ENCODE measurements at regions not wholly inside any gene's neighbourhood (a gene's known extent, or its start where the extent isn't known, plus 50 kb on each side); places are given as distances from the start of the nearest gene placed in this dataset.

GRCh38 chr11:114982141-114982540 lies 303.8 kb downstream of the NXPE2 start:
- dilution Hi-C loops (cut with MboI; ENCODE audit: extremely low pct_ligation_motif_present, low sequenced_read_pairs), result no loop called here
- TF ChIP-seq CTCF (optimal IDR thresholded peaks at IDR 0.05 in 1 of 3, IDR thresholded peaks at IDR 0.05 in 1 of 3, conservative IDR thresholded peaks at IDR 0.05 in 1 of 3; ENCODE audit: extremely low read depth in 1 of 3, insufficient read depth in 2 of 3, low read length in 3 of 3) (no peak), EZH2 (IDR thresholded peaks at IDR 0.05; ENCODE audit: low read length) (no peak)

GRCh38 chr11:114984611-114985163 lies 306.4 kb downstream of the NXPE2 start:
- H3K27me3 ChIP-seq (ENCODE audit: control insufficient read depth, extremely low read depth, insufficient read depth, low read length), result no peaks in the 10 kb centered on the region
- no peaks in the 10 kb centered on the region for H3K36me3 ChIP-seq (ENCODE audit: control insufficient read depth in 2 of 2, extremely low read depth in 1 of 2, insufficient read depth in 2 of 2, low read length in 2 of 2)
- no peak overlapping the region for H3K4me2 ChIP-seq (ENCODE audit: control insufficient read depth, extremely low read depth, insufficient read depth, low read depth, low read length)
- dilution Hi-C loops (cut with MboI; ENCODE audit: extremely low pct_ligation_motif_present, low sequenced_read_pairs), result no loop called here
- FAIRE-seq (no peak), DNase-seq (ENCODE audit: low read depth, low spot score) (no peak)
- no peaks in the 10 kb centered on the region for H3K79me2 ChIP-seq (ENCODE audit: control insufficient read depth, insufficient read depth, low read length)
- no peak overlapping the region for H3K27ac ChIP-seq (ENCODE audit: control insufficient read depth, insufficient read depth, low read length)
- H3K9ac ChIP-seq (ENCODE audit: control insufficient read depth, extremely low read depth, insufficient read depth, low read length), result no peak overlapping the region
- no peak overlapping the region for H2AFZ ChIP-seq (ENCODE audit: control insufficient read depth, low read length)
- H3K9me1 ChIP-seq (ENCODE audit: control insufficient read depth, extremely low read depth, insufficient read depth, low read length), result no peaks in the 10 kb centered on the region
- peaks cover 6% of the 10 kb centered on the region for H3K4me1 ChIP-seq (ENCODE audit: control insufficient read depth, extremely low read depth, insufficient read depth, low read length)
- no peaks in the 10 kb centered on the region for H3K9me3 ChIP-seq (ENCODE audit: control insufficient read depth, low read depth, low read length)
- TF ChIP-seq CTCF (optimal IDR thresholded peaks at IDR 0.05 in 1 of 3, IDR thresholded peaks at IDR 0.05 in 1 of 3, conservative IDR thresholded peaks at IDR 0.05 in 1 of 3; ENCODE audit: extremely low read depth in 1 of 3, insufficient read depth in 2 of 3, low read length in 3 of 3), result no peak
- no peak for TF ChIP-seq EZH2 (IDR thresholded peaks at IDR 0.05; ENCODE audit: low read length)
- H3K4me3 ChIP-seq (ENCODE audit: control insufficient read depth in 2 of 3, extremely low read depth in 1 of 3, insufficient read depth in 2 of 3, low read depth in 1 of 3, low read length in 3 of 3), result no peak overlapping the region
- H4K20me1 ChIP-seq (ENCODE audit: control insufficient read depth, extremely low read depth, insufficient read depth, low read length), result no peaks in the 10 kb centered on the region

More at GRCh38 chr11:114982141-114982540, 303.8 kb downstream of the NXPE2 start:
- Histone ChIP-seq H3K9ac (ENCODE audit: control insufficient read depth, extremely low read depth, insufficient read depth, low read length) (no peak overlapping the region), H3K9me1 (ENCODE audit: control insufficient read depth, extremely low read depth, insufficient read depth, low read length) (no peaks in the 10 kb centered on the region), H3K36me3 (ENCODE audit: control insufficient read depth in 2 of 2, extremely low read depth in 1 of 2, insufficient read depth in 2 of 2, low read length in 2 of 2) (no peaks in the 10 kb centered on the region), H3K27me3 (ENCODE audit: control insufficient read depth, extremely low read depth, insufficient read depth, low read length) (no peaks in the 10 kb centered on the region), H3K9me3 (ENCODE audit: control insufficient read depth, low read depth, low read length) (no peaks in the 10 kb centered on the region), H3K4me1 (ENCODE audit: control insufficient read depth, extremely low read depth, insufficient read depth, low read length) (peaks cover 5% of the 10 kb centered on the region), H3K79me2 (ENCODE audit: control insufficient read depth, insufficient read depth, low read length) (no peaks in the 10 kb centered on the region), H4K20me1 (ENCODE audit: control insufficient read depth, extremely low read depth, insufficient read depth, low read length) (no peaks in the 10 kb centered on the region), H2AFZ (ENCODE audit: control insufficient read depth, low read length) (no peak overlapping the region), H3K4me3 (ENCODE audit: control insufficient read depth in 2 of 3, extremely low read depth in 1 of 3, insufficient read depth in 2 of 3, low read depth in 1 of 3, low read length in 3 of 3) (no peak overlapping the region), H3K27ac (ENCODE audit: control insufficient read depth, insufficient read depth, low read length) (no peak overlapping the region), H3K4me2 (ENCODE audit: control insufficient read depth, extremely low read depth, insufficient read depth, low read depth, low read length) (no peak overlapping the region)
- no peak for DNase-seq (ENCODE audit: low read depth, low spot score)
- FAIRE-seq, result no peak

Measured in keratinocyte (primary cell).